HG03025 (cell line): ENCODE measurements at regions not wholly inside any gene's neighbourhood (a gene's known extent, or its start where the extent isn't known, plus 50 kb on each side); places are given as distances from the start of the nearest gene placed in this dataset.
"Not testable (repeated sequence)": the region's sequence is repeated elsewhere in the genome, so short reads cannot be mapped to it uniquely, and the experiment has no call there.

ENCODE experiments used
- ATAC-seq: cut with Tn5 transposase; IDR thresholded peaks from one replicate; pipeline ENCODE4 v1.9.1; 2021; ENCODE audit warnings: mild to moderate bottlenecking, moderate library complexity; ENCODE audit not compliant: unreplicated experiment, low FRiP score

DNA sequence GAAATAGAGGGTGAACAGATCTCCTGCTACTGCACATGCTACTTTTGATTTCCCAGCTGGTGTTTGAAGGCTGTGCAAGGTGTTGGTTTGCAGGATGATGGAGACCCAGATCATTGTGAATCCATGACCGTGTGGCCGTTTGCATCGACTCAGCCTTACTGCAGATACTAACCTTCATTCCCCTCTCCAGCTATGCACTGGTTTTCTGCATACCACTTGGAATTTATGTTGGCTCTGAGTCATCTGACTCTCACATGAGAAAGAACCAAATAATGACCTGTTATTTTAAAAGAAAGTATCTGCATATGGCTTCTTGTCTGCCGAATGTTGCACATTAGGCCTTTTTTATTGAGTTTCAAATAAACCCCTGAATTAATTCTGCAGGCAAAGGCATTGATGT lies 183.3 kb upstream of the PRKX start:
- ATAC-seq = not testable (repeated sequence)

DNA sequence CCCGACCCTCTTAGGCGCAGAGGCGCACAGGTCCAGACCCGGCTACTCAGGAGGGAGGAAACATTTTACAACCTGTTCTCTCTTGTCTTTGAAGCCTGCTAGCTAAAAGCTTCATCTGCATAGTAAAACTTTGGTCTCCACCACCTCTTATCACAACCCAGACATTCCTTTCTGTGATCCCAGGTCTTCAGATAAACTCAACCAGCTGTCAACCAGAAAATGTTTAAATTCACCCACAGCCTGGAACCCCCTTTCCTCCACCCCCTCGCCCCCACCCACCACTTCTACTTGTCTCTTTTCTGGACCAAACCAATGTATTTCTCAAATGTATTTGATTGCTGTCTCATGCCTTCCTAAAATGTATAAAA lies 169.1 kb upstream of the PRKX start:
- not testable (repeated sequence) for ATAC-seq

DNA sequence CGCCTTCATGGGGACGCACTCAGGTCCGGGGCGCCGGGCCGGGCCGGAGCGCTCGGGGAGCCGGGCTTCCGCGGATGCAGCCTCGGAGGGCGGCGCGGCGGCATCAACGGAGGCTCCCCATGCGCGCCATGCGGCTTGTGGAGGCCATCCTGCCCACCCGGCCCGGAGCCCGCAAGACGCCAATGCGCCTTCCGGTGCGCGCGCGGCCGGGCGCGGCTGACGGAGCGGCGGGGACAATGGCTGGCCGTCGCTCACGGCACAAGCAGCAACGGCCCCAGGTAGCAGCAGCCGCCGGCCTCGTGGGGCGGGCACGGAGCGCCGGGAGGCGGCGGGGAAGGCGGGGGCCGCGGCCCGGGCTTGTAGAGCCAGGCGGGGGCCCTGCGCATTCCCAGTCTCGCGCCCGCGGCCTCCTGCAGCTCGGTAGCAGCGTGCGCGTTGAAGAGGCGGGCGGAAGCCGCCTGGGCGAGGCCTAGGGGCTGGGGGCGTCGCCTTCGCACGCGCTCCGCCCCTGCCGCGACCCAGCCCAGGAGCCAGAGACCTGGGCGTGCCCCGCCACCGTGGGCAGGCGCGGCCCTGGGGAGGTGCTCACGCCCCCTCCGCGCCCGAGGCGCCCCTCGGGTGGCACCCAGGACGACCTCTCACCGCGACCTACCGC lies 168.6 kb upstream of the PRKX start:
- peak; percentile 94 for ATAC-seq

DNA sequence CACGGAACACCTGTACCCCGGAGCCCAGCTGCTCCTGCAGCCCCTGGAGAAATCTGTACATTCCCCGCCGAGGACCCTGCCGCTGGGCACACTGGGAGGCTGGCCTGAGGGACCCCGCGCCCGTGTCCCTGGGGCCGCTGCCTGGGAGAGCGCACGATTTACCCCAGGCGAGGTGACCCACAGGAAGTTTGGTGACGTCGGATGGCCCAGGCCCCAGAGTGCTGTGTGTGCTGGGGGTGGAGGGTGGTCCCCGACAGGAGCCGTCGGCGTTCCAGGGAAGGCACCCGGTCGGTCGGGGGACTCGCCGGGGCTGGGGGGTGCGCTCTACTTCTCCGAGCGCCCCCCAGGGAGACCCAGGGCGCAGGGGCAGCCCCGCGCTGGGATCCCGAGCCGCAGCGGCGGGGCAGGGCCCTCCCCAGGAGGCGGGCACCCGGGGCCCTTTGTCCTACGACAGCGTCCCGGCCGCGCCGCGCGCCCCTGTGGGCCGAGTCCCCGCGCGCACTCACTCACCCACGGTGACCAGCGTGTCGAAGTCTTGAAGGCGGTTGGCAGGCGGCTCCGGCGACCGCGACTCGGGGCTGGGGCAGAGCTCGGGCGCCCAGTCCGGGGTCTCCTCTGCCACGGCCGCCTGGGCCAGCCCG lies 167.9 kb upstream of the PRKX start:
- peak; percentile 58 for ATAC-seq

DNA sequence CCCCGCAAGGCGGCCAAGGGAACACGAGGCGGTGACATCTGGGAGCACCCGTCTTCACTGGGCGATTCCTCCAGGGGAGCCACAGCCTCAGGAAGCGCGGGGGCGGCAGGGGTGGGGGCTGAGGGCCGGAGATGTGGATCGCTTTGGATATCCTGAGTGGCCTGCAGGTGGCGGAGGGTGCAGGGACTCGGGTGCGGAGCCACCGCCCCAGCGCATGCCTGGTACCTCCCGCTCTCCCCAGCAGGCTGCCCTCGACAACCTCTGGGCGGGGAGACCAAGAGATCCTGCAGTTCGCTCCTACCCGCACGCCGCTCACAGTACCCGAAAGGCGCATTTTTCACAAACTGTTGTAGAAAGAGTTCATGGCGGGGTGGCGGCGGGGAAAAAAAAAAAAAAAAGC lies 162.9 kb upstream of the PRKX start:
- not testable (repeated sequence) for ATAC-seq

DNA sequence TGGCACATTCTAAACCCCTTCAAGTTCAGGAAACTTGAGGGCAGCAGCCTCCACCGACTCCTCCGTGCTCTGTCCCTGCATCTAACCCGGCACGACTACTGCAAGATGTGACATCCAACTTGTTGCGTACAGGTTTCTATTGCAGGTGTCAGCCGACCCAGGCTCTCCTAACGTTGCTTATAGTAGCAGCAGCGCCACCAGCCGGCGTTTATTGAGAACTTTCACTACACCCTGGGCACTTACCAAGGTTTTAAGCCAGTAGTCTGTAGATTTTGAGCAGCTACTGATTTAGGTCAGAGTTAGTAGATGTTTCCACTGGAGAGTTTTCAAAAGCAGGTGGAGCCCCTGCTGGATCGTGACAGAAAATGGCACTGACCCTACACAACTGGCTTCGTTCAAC lies 162.2 kb upstream of the PRKX start:
- not testable (repeated sequence) for ATAC-seq

DNA sequence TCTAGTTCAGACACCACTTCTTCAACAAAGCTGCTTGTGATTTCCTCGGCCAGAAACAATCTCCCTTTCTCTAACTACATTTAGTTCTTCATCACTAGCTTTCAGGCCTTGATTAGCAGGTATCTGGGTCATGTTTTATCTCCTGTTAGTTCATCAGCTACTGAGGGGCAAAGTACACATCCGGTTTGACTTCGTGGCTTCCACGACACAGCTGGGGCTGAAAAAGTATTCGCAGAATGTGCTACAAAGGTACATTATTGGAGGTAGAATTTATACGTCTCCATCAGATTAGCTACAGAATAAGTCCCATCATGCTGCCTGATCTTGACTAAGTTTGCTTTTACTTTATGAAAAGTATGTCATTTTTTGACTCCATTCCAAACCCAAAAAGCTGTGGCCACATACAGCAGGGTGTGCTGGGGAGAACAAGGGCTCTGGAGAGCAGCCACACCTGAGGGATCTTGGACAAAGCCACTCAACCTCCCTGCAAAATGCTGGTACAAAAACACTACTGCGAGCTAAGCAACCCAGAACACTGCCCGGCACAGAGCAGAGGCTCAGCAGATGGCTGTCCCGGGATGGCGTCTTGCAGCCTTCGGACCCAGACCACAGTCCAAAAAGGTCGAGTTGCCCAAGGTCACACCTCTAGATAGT lies 158.9 kb upstream of the PRKX start:
- ATAC-seq = not testable (repeated sequence)

DNA sequence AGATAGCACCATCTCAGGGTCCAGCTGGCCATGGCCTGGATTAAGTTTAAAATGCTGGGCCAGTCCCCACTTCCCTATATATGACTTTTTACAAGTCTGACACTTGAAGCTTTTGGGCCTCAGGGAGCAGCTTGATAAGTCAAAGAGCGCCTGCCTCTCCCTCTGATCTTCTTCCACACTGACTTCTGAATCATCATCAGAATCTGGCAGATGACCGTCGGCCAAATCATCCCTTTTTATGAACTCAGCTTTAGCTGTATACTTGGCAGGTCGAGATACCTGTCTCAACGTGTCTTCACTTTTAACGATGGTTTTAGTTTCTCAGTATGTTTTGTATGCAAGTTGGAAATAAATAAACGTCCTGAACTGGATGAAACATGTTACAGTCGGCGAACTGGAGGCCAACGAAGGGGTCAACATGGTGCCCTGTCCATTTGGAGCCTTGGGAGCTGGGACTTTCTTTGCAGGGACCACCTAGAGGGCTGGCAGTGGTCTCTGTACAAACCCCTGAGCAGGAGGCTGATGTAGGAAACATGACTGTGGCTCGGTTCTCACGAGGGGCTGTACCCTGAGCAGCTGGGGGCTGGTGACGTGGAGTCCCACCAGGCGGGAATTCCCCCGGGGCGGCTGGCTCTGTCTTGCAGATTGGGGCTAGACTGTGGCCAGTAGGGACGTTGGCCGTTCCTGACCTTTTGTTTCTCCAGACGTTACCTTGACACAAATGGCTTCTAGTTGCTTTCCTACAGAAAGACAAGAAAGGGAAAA lies 153.8 kb upstream of the PRKX start:
- ATAC-seq = not testable (repeated sequence)

DNA sequence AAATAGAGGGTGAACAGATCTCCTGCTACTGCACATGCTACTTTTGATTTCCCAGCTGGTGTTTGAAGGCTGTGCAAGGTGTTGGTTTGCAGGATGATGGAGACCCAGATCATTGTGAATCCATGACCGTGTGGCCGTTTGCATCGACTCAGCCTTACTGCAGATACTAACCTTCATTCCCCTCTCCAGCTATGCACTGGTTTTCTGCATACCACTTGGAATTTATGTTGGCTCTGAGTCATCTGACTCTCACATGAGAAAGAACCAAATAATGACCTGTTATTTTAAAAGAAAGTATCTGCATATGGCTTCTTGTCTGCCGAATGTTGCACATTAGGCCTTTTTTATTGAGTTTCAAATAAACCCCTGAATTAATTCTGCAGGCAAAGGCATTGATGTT lies 144.9 kb upstream of the PRKX start:
- ATAC-seq = not testable (repeated sequence)

DNA sequence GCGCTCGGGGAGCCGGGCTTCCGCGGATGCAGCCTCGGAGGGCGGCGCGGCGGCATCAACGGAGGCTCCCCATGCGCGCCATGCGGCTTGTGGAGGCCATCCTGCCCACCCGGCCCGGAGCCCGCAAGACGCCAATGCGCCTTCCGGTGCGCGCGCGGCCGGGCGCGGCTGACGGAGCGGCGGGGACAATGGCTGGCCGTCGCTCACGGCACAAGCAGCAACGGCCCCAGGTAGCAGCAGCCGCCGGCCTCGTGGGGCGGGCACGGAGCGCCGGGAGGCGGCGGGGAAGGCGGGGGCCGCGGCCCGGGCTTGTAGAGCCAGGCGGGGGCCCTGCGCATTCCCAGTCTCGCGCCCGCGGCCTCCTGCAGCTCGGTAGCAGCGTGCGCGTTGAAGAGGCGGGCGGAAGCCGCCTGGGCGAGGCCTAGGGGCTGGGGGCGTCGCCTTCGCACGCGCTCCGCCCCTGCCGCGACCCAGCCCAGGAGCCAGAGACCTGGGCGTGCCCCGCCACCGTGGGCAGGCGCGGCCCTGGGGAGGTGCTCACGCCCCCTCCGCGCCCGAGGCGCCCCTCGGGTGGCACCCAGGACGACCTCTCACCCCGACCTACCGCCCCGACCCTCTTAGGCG lies 130.2 kb upstream of the PRKX start:
- ATAC-seq = peak; percentile 90

DNA sequence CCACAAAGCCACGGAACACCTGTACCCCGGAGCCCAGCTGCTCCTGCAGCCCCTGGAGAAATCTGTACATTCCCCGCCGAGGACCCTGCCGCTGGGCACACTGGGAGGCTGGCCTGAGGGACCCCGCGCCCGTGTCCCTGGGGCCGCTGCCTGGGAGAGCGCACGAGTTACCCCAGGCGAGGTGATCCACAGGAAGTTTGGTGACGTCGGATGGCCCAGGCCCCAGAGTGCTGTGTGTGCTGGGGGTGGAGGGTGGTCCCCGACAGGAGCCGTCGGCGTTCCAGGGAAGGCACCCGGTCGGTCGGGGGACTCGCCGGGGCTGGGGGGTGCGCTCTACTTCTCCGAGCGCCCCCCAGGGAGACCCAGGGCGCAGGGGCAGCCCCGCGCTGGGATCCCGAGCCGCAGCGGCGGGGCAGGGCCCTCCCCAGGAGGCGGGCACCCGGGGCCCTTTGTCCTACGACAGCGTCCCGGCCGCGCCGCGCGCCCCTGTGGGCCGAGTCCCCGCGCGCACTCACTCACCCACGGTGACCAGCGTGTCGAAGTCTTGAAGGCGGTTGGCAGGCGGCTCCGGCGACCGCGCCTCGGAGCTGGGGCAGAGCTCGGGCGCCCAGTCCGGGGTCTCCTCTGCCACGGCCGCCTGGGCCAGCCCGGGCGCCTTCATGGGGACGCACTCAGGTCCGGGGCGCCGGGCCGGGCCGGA lies 129.5 kb upstream of the PRKX start:
- ATAC-seq = peak; percentile 62

DNA sequence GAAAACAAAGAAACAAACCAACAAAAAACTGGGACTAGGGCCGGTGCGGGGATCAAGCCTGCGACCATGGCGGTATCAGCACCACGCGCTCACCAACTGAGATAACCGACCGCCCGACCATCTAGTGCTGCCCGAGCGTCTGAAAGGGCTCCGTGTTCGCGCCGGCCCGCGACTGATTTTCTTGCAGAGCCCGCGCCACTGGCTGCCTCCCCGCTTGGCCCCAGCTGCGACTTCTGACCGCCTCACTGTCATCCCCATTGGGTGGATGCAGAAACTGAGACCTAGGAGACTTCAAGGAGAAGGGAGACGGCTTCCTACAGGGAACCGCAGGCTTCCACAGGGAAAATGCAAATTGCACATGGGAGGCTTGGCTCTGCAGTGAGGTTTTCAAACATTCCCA lies 125.3 kb upstream of the PRKX start:
- ATAC-seq = not testable (repeated sequence)

DNA sequence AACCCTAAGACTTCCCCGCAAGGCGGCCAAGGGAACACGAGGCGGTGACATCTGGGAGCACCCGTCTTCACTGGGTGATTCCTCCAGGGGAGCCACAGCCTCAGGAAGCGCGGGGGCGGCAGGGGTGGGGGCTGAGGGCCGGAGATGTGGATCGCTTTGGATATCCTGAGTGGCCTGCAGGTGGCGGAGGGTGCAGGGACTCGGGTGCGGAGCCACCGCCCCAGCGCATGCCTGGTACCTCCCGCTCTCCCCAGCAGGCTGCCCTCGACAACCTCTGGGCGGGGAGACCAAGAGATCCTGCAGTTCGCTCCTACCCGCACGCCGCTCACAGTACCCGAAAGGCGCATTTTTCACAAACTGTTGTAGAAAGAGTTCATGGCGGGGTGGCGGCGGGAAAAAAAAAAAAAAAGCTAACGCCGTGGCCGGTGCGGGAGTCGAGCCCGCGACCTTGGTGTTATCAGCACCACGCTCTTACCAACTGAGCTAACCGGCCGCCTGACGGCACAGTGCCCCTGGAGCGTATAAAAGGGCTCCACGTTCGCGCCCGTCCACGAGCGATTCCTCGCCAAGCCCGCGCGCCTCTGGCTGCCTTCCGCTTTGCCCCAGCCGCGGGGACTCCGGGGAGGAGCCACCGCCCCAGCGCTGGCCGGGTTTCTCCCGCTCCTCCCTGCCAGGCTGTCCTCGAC lies 124.7 kb upstream of the PRKX start:
- not testable (repeated sequence) for ATAC-seq

DNA sequence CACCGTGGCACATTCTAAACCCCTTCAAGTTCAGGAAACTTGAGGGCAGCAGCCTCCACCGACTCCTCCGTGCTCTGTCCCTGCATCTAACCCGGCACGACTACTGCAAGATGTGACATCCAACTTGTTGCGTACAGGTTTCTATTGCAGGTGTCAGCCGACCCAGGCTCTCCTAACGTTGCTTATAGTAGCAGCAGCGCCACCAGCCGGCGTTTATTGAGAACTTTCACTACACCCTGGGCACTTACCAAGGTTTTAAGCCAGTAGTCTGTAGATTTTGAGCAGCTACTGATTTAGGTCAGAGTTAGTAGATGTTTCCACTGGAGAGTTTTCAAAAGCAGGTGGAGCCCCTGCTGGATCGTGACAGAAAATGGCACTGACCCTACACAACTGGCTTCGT lies 123.8 kb upstream of the PRKX start:
- ATAC-seq = not testable (repeated sequence)

DNA sequence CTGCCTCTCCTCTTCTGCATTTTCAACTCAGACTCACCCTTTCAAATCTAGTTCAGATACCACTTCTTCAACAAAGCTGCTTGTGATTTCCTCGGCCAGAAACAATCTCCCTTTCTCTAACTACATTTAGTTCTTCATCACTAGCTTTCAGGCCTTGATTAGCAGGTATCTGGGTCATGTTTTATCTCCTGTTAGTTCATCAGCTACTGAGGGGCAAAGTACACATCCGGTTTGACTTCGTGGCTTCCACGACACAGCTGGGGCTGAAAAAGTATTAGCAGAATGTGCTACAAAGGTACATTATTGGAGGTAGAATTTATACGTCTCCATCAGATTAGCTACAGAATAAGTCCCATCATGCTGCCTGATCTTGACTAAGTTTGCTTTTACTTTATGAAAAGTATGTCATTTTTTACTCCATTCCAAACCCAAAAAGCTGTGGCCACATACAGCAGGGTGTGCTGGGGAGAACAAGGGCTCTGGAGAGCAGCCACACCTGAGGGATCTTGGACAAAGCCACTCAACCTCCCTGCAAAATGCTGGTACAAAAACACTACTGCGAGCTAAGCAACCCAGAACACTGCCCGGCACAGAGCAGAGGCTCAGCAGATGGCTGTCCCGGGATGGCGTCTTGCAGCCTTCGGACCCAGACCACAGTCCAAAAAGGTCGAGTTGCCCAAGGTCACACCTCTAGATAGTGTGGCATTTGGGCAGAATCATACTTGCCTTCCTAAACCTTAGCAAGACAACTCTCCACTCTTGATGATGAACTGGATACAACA lies 120.5 kb upstream of the PRKX start:
- not testable (repeated sequence) for ATAC-seq

DNA sequence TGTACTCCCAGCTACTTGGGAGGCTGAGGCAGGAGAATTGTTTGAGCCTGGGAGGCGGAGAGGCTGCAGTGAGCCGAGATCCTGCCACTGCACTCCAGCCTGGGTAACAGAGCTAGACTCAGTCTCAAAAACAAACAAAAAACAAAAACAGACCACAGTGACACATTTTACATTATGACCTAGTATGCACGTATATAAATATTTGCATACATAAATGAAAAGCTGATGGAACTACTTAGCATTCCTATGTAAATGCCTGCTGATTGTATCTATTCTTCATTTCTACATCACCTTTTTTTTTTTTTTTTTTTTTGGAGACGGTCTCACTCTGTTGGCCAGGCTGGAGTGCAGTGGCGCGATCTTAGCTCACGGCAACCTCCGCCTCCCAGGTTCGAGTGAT lies 116.6 kb upstream of the PRKX start:
- ATAC-seq = not testable (repeated sequence)

DNA sequence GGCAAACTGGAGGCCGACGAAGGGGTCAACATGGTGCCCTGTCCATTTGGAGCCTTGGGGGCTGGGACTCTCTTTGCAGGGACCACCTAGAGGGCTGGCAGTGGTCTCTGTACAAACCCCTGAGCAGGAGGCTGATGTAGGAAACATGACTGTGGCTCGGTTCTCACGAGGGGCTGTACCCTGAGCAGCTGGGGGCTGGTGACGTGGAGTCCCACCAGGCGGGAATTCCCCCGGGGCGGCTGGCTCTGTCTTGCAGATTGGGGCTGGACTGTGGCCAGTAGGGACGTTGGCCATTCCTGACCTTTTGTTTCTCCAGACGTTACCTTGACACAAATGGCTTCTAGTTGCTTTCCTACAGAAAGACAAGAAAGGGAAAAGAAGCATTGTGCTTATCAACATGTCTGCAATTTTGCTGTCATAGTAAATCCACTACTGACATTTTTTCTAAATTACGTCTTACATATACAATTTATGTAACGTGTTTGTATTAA lies 115.6 kb upstream of the PRKX start:
- ATAC-seq = not testable (repeated sequence)

DNA sequence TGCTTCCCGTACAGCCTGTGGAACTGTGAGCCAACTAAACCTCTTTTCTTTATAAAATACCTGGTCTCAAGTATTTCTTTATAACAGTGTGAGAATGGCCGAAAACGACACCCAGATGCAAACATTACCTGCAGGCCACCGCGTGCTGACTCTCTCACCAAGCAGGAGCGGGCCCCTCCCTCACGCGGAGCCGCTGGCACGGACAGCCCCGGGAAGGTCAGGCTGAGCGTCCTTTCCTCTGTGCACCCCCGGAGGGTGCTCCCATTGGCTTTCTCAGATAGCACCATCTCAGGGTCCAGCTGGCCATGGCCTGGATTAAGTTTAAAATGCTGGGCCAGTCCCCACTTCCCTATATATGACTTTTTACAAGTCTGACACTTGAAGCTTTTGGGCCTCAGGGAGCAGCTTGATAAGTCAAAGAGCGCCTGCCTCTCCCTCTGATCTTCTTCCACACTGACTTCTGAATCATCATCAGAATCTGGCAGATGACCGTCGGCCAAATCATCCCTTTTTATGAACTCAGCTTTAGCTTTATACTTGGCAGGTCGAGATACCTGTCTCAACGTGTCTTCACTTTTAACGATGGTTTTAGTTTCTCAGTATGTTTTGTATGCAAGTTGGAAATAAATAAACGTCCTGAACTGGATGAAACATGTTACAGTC lies 115.1 kb upstream of the PRKX start:
- not testable (repeated sequence) for ATAC-seq
